ENCODE measurements at regions not wholly inside any gene's neighbourhood (a gene's known extent, or its start where the extent isn't known, plus 50 kb on each side); places are given as distances from the start of the nearest gene placed in this dataset.

DNA sequence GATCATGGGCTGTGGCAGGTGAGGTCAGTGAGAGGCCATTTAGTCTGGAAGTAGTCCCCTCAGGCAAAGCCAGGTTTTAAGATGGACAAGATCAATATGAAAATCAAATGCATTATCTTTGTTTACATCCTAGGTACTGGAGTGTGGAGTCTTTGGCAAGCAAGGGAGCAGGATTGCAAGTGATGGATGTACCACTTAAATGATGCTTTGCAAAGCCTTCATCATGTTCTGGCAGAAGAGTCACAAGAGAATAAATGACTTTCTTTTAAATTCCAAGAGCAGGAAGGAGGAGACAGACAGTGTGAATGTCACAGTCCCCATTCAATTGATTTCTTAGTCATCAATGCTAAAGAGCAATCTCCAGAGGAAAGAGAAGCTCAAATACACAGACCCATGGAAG lies 908.3 kb downstream of the FAM181B start:
- peaks cover 3% of the 10 kb centered on the region for H3K9me3 Mint-ChIP-seq
- H3K27me3 Mint-ChIP-seq = no peaks in the 10 kb centered on the region
- POLR2A ChIA-PET = interaction anchor here (0.7 kb wide), 1 partner anchor 9 kb away, joined by 3 read pairs; no protein-coding TSS in a partner anchor
- Histone ChIP-seq H3K27ac (ENCODE audit: low read depth in 1 of 2, low read length in 2 of 2) (no peak overlapping the region), H3K27me3 (ENCODE audit: control insufficient read depth in 1 of 2, insufficient read depth in 2 of 2, low read length in 2 of 2) (no peaks in the 10 kb centered on the region), H3K4me3 (ENCODE audit: low read length) (no peak overlapping the region), H3K4me1 (ENCODE audit: insufficient read depth, low read length) (no peaks in the 10 kb centered on the region), H3K36me3 (ENCODE audit: insufficient read depth, low read length) (no peaks in the 10 kb centered on the region), H3K9me3 (ENCODE audit: control insufficient read depth in 1 of 2, insufficient read depth in 1 of 2, low read length in 2 of 2) (no peaks in the 10 kb centered on the region)
- H3K4me3 Mint-ChIP-seq = no peak overlapping the region
- H3K27ac Mint-ChIP-seq = no peak overlapping the region
- intact Hi-C loops (cut with DNase I, micrococcal nuclease) = no loop called here
- H3K36me3 Mint-ChIP-seq (ENCODE audit: low read depth) = no peaks in the 10 kb centered on the region
- CTCF ChIA-PET = no interaction called here
- TF ChIP-seq, protein P1, sequence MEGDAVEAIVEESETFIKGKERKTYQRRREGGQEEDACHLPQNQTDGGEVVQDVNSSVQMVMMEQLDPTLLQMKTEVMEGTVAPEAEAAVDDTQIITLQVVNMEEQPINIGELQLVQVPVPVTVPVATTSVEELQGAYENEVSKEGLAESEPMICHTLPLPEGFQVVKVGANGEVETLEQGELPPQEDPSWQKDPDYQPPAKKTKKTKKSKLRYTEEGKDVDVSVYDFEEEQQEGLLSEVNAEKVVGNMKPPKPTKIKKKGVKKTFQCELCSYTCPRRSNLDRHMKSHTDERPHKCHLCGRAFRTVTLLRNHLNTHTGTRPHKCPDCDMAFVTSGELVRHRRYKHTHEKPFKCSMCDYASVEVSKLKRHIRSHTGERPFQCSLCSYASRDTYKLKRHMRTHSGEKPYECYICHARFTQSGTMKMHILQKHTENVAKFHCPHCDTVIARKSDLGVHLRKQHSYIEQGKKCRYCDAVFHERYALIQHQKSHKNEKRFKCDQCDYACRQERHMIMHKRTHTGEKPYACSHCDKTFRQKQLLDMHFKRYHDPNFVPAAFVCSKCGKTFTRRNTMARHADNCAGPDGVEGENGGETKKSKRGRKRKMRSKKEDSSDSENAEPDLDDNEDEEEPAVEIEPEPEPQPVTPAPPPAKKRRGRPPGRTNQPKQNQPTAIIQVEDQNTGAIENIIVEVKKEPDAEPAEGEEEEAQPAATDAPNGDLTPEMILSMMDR (IDR thresholded peaks at IDR 0.05) = no peak
- H3K4me1 Mint-ChIP-seq (ENCODE audit: low read depth) = peaks cover 8% of the 10 kb centered on the region
- ATAC-seq (ENCODE audit: poor library complexity) (no peak), DNase-seq (no peak)

DNA sequence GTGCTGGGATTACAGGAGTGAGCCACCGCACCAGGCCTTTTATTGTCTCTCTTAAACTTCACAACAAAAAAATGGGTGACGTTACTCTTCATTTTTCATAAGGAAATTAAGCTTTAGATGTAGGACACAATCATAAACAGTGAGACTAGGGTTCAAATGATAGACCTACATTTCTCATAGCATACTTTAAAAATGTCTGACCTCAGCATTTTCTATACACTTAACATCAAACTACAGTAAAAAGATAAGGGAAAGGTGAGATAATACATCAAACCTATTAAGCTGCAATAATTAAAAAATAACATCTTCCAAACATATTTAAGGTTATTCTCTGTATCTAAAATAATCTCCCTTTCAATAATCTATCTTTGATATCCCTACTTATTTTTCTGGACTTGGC lies 914.2 kb downstream of the FAM181B start:
- Histone ChIP-seq H3K36me3 (ENCODE audit: insufficient read depth, low read length) (no peaks in the 10 kb centered on the region), H3K4me3 (ENCODE audit: low read length) (no peak overlapping the region), H3K4me1 (ENCODE audit: insufficient read depth, low read length) (no peaks in the 10 kb centered on the region), H3K27me3 (ENCODE audit: control insufficient read depth in 1 of 2, insufficient read depth in 2 of 2, low read length in 2 of 2) (no peaks in the 10 kb centered on the region), H3K27ac (ENCODE audit: low read depth in 1 of 2, low read length in 2 of 2) (no peak overlapping the region), H3K9me3 (ENCODE audit: control insufficient read depth in 1 of 2, insufficient read depth in 1 of 2, low read length in 2 of 2) (no peaks in the 10 kb centered on the region)
- H3K27me3 Mint-ChIP-seq = no peaks in the 10 kb centered on the region
- peaks cover 3% of the 10 kb centered on the region for H3K9me3 Mint-ChIP-seq
- no peak overlapping the region for H3K27ac Mint-ChIP-seq
- ChIA-PET CTCF (no interaction called here), POLR2A (no interaction called here)
- H3K4me3 Mint-ChIP-seq = no peak overlapping the region
- TF ChIP-seq, protein P1 (IDR thresholded peaks at IDR 0.05) = no peak
- no peaks in the 10 kb centered on the region for H3K36me3 Mint-ChIP-seq (ENCODE audit: low read depth)
- H3K4me1 Mint-ChIP-seq (ENCODE audit: low read depth) = peaks cover 8% of the 10 kb centered on the region
- DNase-seq (no peak), ATAC-seq (ENCODE audit: poor library complexity) (no peak)
- intact Hi-C loops (cut with DNase I, micrococcal nuclease) = no loop called here

DNA sequence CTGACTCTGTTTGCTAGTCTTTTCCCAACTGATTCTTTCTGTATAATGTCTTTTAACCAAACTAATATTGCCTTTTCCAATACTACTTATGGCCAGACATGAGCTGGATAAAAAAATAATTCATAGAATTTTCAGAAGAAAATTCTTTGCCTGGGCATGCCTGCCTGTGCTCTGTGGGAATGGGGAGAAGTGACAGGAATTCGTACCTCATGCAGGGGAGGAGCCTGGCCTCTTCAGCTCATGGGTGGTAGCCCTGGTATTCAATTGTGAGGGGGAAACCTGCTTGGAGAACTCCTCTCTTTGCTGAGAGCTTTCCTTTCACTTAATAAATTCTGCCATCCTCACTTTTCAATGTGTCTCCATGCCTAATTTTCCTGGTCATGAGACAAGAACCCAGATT lies 928.8 kb downstream of the FAM181B start:
- H3K4me1 ChIP-seq (ENCODE audit: insufficient read depth, low read length) = no peaks in the 10 kb centered on the region
- DNase-seq (no peak), ATAC-seq (ENCODE audit: poor library complexity) (no peak)
- Mint-ChIP-seq H3K27ac (no peak overlapping the region), H3K9me3 (no peaks in the 10 kb centered on the region), H3K36me3 (ENCODE audit: low read depth) (no peaks in the 10 kb centered on the region), H3K4me1 (ENCODE audit: low read depth) (no peaks in the 10 kb centered on the region), H3K27me3 (no peaks in the 10 kb centered on the region), H3K4me3 (no peak overlapping the region)
- intact Hi-C loops (cut with DNase I, micrococcal nuclease) = no loop called here
- peaks cover 0 to 3% of the 10 kb centered on the region in 2 experiments for H3K9me3 ChIP-seq (ENCODE audit: control insufficient read depth in 1 of 2, insufficient read depth in 1 of 2, low read length in 2 of 2)
- no peaks in the 10 kb centered on the region for H3K27me3 ChIP-seq (ENCODE audit: control insufficient read depth in 1 of 2, insufficient read depth in 2 of 2, low read length in 2 of 2)
- CTCF ChIA-PET = no interaction called here
- no peak overlapping the region for H3K4me3 ChIP-seq (ENCODE audit: low read length)
- TF ChIP-seq, protein P1 (IDR thresholded peaks at IDR 0.05) = no peak
- POLR2A ChIA-PET = no interaction called here
- no peak overlapping the region for H3K27ac ChIP-seq (ENCODE audit: low read depth in 1 of 2, low read length in 2 of 2)
- H3K36me3 ChIP-seq (ENCODE audit: insufficient read depth, low read length) = no peaks in the 10 kb centered on the region

Data from CD4-positive, alpha-beta T cell (primary cell).